ENCODE measurements at regions not wholly inside any gene's neighbourhood (a gene's known extent, or its start where the extent isn't known, plus 50 kb on each side); places are given as distances from the start of the nearest gene placed in this dataset.

- Histone ChIP-seq H3K4me1 (ENCODE audit: control insufficient read depth, insufficient read depth, low read length) (no peaks in the 10 kb centered on the region), H3K4me3 (ENCODE audit: low read length) (no peak overlapping the region), H3K9me3 (replicated peaks; ENCODE audit: low read length) (no peaks in the 10 kb centered on the region), H3K9ac (ENCODE audit: low read depth, low read length) (no peak overlapping the region), H3K36me3 (ENCODE audit: insufficient read depth, low read length) (no peaks in the 10 kb centered on the region), H3K4me2 (ENCODE audit: low read length) (no peak overlapping the region), H3K27me3 (ENCODE audit: control insufficient read depth, insufficient read depth, low read length) (no peaks in the 10 kb centered on the region)
These were observed 103.1 kb downstream of the KIF4B start for GRCh38 chr5:155116456-155117251.

GRCh38 chr5:155125551-155126095 lies 112.1 kb downstream of the KIF4B start:
- Histone ChIP-seq H3K4me3 (ENCODE audit: low read length) (no peak overlapping the region), H3K9me3 (replicated peaks; ENCODE audit: low read length) (no peaks in the 10 kb centered on the region), H3K27me3 (ENCODE audit: control insufficient read depth, insufficient read depth, low read length) (no peaks in the 10 kb centered on the region), H3K36me3 (ENCODE audit: insufficient read depth, low read length) (no peaks in the 10 kb centered on the region), H3K4me2 (ENCODE audit: low read length) (no peak overlapping the region), H3K9ac (ENCODE audit: low read depth, low read length) (no peak overlapping the region), H3K4me1 (ENCODE audit: control insufficient read depth, insufficient read depth, low read length) (no peaks in the 10 kb centered on the region)

GRCh38 chr5:155126573-155126972 lies 113.0 kb downstream of the KIF4B start:
- no peaks in the 10 kb centered on the region for H3K4me1 ChIP-seq (ENCODE audit: control insufficient read depth, insufficient read depth, low read length)
- H3K36me3 ChIP-seq (ENCODE audit: insufficient read depth, low read length): no peaks in the 10 kb centered on the region
- H3K9me3 ChIP-seq (replicated peaks; ENCODE audit: low read length): no peaks in the 10 kb centered on the region
- no peaks in the 10 kb centered on the region for H3K27me3 ChIP-seq (ENCODE audit: control insufficient read depth, insufficient read depth, low read length)
- no peak overlapping the region for H3K9ac ChIP-seq (ENCODE audit: low read depth, low read length)
- H3K4me2 ChIP-seq (ENCODE audit: low read length): no peak overlapping the region
- no peak overlapping the region for H3K4me3 ChIP-seq (ENCODE audit: low read length)

GRCh38 chr5:155127552-155127951 lies 114.0 kb downstream of the KIF4B start:
- Histone ChIP-seq H3K9ac (ENCODE audit: low read depth, low read length) (no peak overlapping the region), H3K4me3 (ENCODE audit: low read length) (no peak overlapping the region), H3K4me1 (ENCODE audit: control insufficient read depth, insufficient read depth, low read length) (no peaks in the 10 kb centered on the region), H3K4me2 (ENCODE audit: low read length) (no peak overlapping the region), H3K36me3 (ENCODE audit: insufficient read depth, low read length) (no peaks in the 10 kb centered on the region), H3K27me3 (ENCODE audit: control insufficient read depth, insufficient read depth, low read length) (no peaks in the 10 kb centered on the region), H3K9me3 (replicated peaks; ENCODE audit: low read length) (no peaks in the 10 kb centered on the region)

- no peaks in the 10 kb centered on the region for H3K4me1 ChIP-seq (ENCODE audit: control insufficient read depth, insufficient read depth, low read length)
- H3K9ac ChIP-seq (ENCODE audit: low read depth, low read length): no peak overlapping the region
- no peaks in the 10 kb centered on the region for H3K27me3 ChIP-seq (ENCODE audit: control insufficient read depth, insufficient read depth, low read length)
- no peak overlapping the region for H3K4me3 ChIP-seq (ENCODE audit: low read length)
- H3K36me3 ChIP-seq (ENCODE audit: insufficient read depth, low read length): no peaks in the 10 kb centered on the region
- H3K9me3 ChIP-seq (replicated peaks; ENCODE audit: low read length): no peaks in the 10 kb centered on the region
- H3K4me2 ChIP-seq (ENCODE audit: low read length): no peak overlapping the region
These were observed 115.4 kb downstream of the KIF4B start for GRCh38 chr5:155128786-155129512.

GRCh38 chr5:155129513-155129880 lies 115.9 kb downstream of the KIF4B start:
- no peaks in the 10 kb centered on the region for H3K4me1 ChIP-seq (ENCODE audit: control insufficient read depth, insufficient read depth, low read length)
- no peaks in the 10 kb centered on the region for H3K27me3 ChIP-seq (ENCODE audit: control insufficient read depth, insufficient read depth, low read length)
- H3K9me3 ChIP-seq (replicated peaks; ENCODE audit: low read length): no peaks in the 10 kb centered on the region
- H3K4me2 ChIP-seq (ENCODE audit: low read length): no peak overlapping the region
- no peaks in the 10 kb centered on the region for H3K36me3 ChIP-seq (ENCODE audit: insufficient read depth, low read length)
- no peak overlapping the region for H3K4me3 ChIP-seq (ENCODE audit: low read length)
- H3K9ac ChIP-seq (ENCODE audit: low read depth, low read length): no peak overlapping the region

GRCh38 chr5:155134130-155134529 lies 120.6 kb downstream of the KIF4B start:
- Histone ChIP-seq H3K4me1 (ENCODE audit: control insufficient read depth, insufficient read depth, low read length) (no peaks in the 10 kb centered on the region), H3K9ac (ENCODE audit: low read depth, low read length) (no peak overlapping the region), H3K9me3 (replicated peaks; ENCODE audit: low read length) (no peaks in the 10 kb centered on the region), H3K4me2 (ENCODE audit: low read length) (no peak overlapping the region), H3K4me3 (ENCODE audit: low read length) (no peak overlapping the region), H3K36me3 (ENCODE audit: insufficient read depth, low read length) (no peaks in the 10 kb centered on the region), H3K27me3 (ENCODE audit: control insufficient read depth, insufficient read depth, low read length) (no peaks in the 10 kb centered on the region)

- Histone ChIP-seq H3K4me2 (ENCODE audit: low read length) (no peak overlapping the region), H3K9ac (ENCODE audit: low read depth, low read length) (no peak overlapping the region), H3K4me1 (ENCODE audit: control insufficient read depth, insufficient read depth, low read length) (no peaks in the 10 kb centered on the region), H3K4me3 (ENCODE audit: low read length) (no peak overlapping the region), H3K36me3 (ENCODE audit: insufficient read depth, low read length) (no peaks in the 10 kb centered on the region), H3K27me3 (ENCODE audit: control insufficient read depth, insufficient read depth, low read length) (peaks cover 6% of the 10 kb centered on the region), H3K9me3 (replicated peaks; ENCODE audit: low read length) (no peaks in the 10 kb centered on the region)
These were observed 122.8 kb downstream of the KIF4B start for GRCh38 chr5:155136216-155136850.

GRCh38 chr5:155137683-155138082 lies 124.1 kb downstream of the KIF4B start:
- Histone ChIP-seq H3K27me3 (ENCODE audit: control insufficient read depth, insufficient read depth, low read length) (peaks cover 6% of the 10 kb centered on the region), H3K4me1 (ENCODE audit: control insufficient read depth, insufficient read depth, low read length) (no peaks in the 10 kb centered on the region), H3K9me3 (replicated peaks; ENCODE audit: low read length) (no peaks in the 10 kb centered on the region), H3K36me3 (ENCODE audit: insufficient read depth, low read length) (no peaks in the 10 kb centered on the region), H3K9ac (ENCODE audit: low read depth, low read length) (no peak overlapping the region), H3K4me3 (ENCODE audit: low read length) (no peak overlapping the region), H3K4me2 (ENCODE audit: low read length) (no peak overlapping the region)

GRCh38 chr5:155140646-155141045 lies 127.1 kb downstream of the KIF4B start:
- Histone ChIP-seq H3K4me3 (ENCODE audit: low read length) (no peak overlapping the region), H3K4me2 (ENCODE audit: low read length) (no peak overlapping the region), H3K27me3 (ENCODE audit: control insufficient read depth, insufficient read depth, low read length) (peaks cover 12% of the 10 kb centered on the region), H3K9ac (ENCODE audit: low read depth, low read length) (no peak overlapping the region), H3K36me3 (ENCODE audit: insufficient read depth, low read length) (no peaks in the 10 kb centered on the region), H3K9me3 (replicated peaks; ENCODE audit: low read length) (no peaks in the 10 kb centered on the region), H3K4me1 (ENCODE audit: control insufficient read depth, insufficient read depth, low read length) (no peaks in the 10 kb centered on the region)

- H3K4me2 ChIP-seq (ENCODE audit: low read length): no peak overlapping the region
- no peaks in the 10 kb centered on the region for H3K4me1 ChIP-seq (ENCODE audit: control insufficient read depth, insufficient read depth, low read length)
- no peak overlapping the region for H3K4me3 ChIP-seq (ENCODE audit: low read length)
- H3K27me3 ChIP-seq (ENCODE audit: control insufficient read depth, insufficient read depth, low read length): peaks cover 20% of the 10 kb centered on the region
- no peaks in the 10 kb centered on the region for H3K9me3 ChIP-seq (replicated peaks; ENCODE audit: low read length)
- no peaks in the 10 kb centered on the region for H3K36me3 ChIP-seq (ENCODE audit: insufficient read depth, low read length)
- no peak overlapping the region for H3K9ac ChIP-seq (ENCODE audit: low read depth, low read length)
These were observed 131.4 kb downstream of the KIF4B start for GRCh38 chr5:155144956-155145355.

Data from skeletal muscle satellite cell (primary cell).